ENCODE measurements at regions not wholly inside any gene's neighbourhood (a gene's known extent, or its start where the extent isn't known, plus 50 kb on each side); places are given as distances from the start of the nearest gene placed in this dataset.

GRCh38 chr18:61203151-61203550 lies 130.1 kb upstream of the CDH20 start:
- no peak for TF ChIP-seq CTCF (IDR thresholded peaks at IDR 0.05)
- no peak for TF ChIP-seq HDAC2 (IDR thresholded peaks at IDR 0.05)
- no peak for TF ChIP-seq KDM1A (IDR thresholded peaks at IDR 0.05; ENCODE audit: low read depth)
- no peak for TF ChIP-seq ELK1 (IDR thresholded peaks at IDR 0.05; ENCODE audit: low read depth, low read length)
- no peak for TF ChIP-seq NR3C1 (IDR thresholded peaks at IDR 0.05)
- no peak for TF ChIP-seq GATA3 (IDR thresholded peaks at IDR 0.05; ENCODE audit: borderline replicate concordance)
- no peak for TF ChIP-seq REST (IDR thresholded peaks at IDR 0.05)
- TF ChIP-seq HOXA7 (CRISPR knock-in tag; IDR thresholded peaks at IDR 0.05), result no peak
- no peak for TF ChIP-seq POLR2A (IDR thresholded peaks at IDR 0.05; ENCODE audit: low read length)
